Kidney epithelial cell (primary cell): ENCODE measurements at regions not wholly inside any gene's neighbourhood (a gene's known extent, or its start where the extent isn't known, plus 50 kb on each side); places are given as distances from the start of the nearest gene placed in this dataset.

Experiments used
- DNase-seq: peaks from one replicate; pipeline ENCODE4 v3.0.0-alpha.2; 2010; ENCODE audit warnings: low read depth
- H3K27me3 ChIP-seq: 2 replicates; pipeline ENCODE4 v1.6.0; 2011; ENCODE audit warnings: low read length; ENCODE audit not compliant: control insufficient read depth, insufficient read depth
- H3K36me3 ChIP-seq: 2 replicates; pipeline ENCODE4 v1.5.1; 2011; ENCODE audit warnings: low read length; ENCODE audit not compliant: control insufficient read depth, insufficient read depth
- H3K4me3 ChIP-seq: 2 replicates; pipeline ENCODE4 v1.5.1; 2011; ENCODE audit warnings: low read depth, mild to moderate bottlenecking, control low read depth, low read length
- CTCF ChIP-seq: IDR thresholded peaks from 2 replicates; pipeline ENCODE4 v1.5.1; 2011; ENCODE audit warnings: mild to moderate bottlenecking, moderate library complexity, low read length, control low read depth, inconsistent platforms; ENCODE audit not compliant: insufficient read depth, poor library complexity, severe bottlenecking

- Histone ChIP-seq H3K4me3 (no peak overlapping the region), H3K27me3 (no peaks in the 10 kb centered on the region), H3K36me3 (no peaks in the 10 kb centered on the region)
- no peak for TF ChIP-seq CTCF
- DNase-seq = no peak
Measured at GRCh38 chr14:25521616-25522015, 471.7 kb upstream of the STXBP6 start.

- no peak for DNase-seq
- H3K27me3 ChIP-seq = no peaks in the 10 kb centered on the region
- TF ChIP-seq CTCF = no peak
- H3K4me3 ChIP-seq = no peak overlapping the region
- no peaks in the 10 kb centered on the region for H3K36me3 ChIP-seq
Measured at GRCh38 chr14:25520821-25521220, 470.9 kb upstream of the STXBP6 start.

GRCh38 chr14:25518364-25518763 lies 468.4 kb upstream of the STXBP6 start:
- no peaks in the 10 kb centered on the region for H3K36me3 ChIP-seq
- no peak overlapping the region for H3K4me3 ChIP-seq
- no peak for TF ChIP-seq CTCF
- H3K27me3 ChIP-seq = no peaks in the 10 kb centered on the region
- DNase-seq = no peak

GRCh38 chr14:25516838-25517237 lies 466.9 kb upstream of the STXBP6 start:
- Histone ChIP-seq H3K27me3 (no peaks in the 10 kb centered on the region), H3K36me3 (no peaks in the 10 kb centered on the region), H3K4me3 (no peak overlapping the region)
- no peak for DNase-seq
- TF ChIP-seq CTCF = no peak

GRCh38 chr14:25508845-25509244 lies 458.9 kb upstream of the STXBP6 start:
- Histone ChIP-seq H3K4me3 (no peak overlapping the region), H3K27me3 (no peaks in the 10 kb centered on the region), H3K36me3 (no peaks in the 10 kb centered on the region)
- DNase-seq = no peak
- no peak for TF ChIP-seq CTCF

- TF ChIP-seq CTCF = no peak
- Histone ChIP-seq H3K27me3 (no peaks in the 10 kb centered on the region), H3K4me3 (no peak overlapping the region), H3K36me3 (no peaks in the 10 kb centered on the region)
- no peak for DNase-seq
Measured at GRCh38 chr14:25501749-25502148, 451.8 kb upstream of the STXBP6 start.
